Activated CD8-positive, alpha-beta memory T cell treated with anti-CD3 and anti-CD28 coated beads, Interleukin-2, amount 50 U/mL, for 48 hours (primary cell): ENCODE measurements at regions not wholly inside any gene's neighbourhood (a gene's known extent, or its start where the extent isn't known, plus 50 kb on each side); places are given as distances from the start of the nearest gene placed in this dataset.
"Not testable (repeated sequence)": the region's sequence is repeated elsewhere in the genome, so short reads cannot be mapped to it uniquely, and the experiment has no call there.

Experiments used
- DNase-seq: peaks from one replicate; pipeline ENCODE4 v3.0.0-alpha.2; 2020

- no peak for DNase-seq
Observed at GRCh38 chr10:78664929-78665553, 403.7 kb upstream of the ZMIZ1 start.

GRCh38 chr10:78672918-78673317, 395.8 kb upstream of the ZMIZ1 start:
- DNase-seq: no peak

GRCh38 chr10:78681141-78681540, 387.6 kb upstream of the ZMIZ1 start:
- not testable (repeated sequence) for DNase-seq

- DNase-seq: not testable (repeated sequence)
Observed at GRCh38 chr10:78681986-78682385, 386.8 kb upstream of the ZMIZ1 start.

GRCh38 chr10:78684947-78685346, 383.8 kb upstream of the ZMIZ1 start:
- no peak for DNase-seq

GRCh38 chr10:78685466-78686103, 383.2 kb upstream of the ZMIZ1 start:
- no peak for DNase-seq

- no peak for DNase-seq
Observed at GRCh38 chr10:78686444-78687060, 382.2 kb upstream of the ZMIZ1 start.

- no peak for DNase-seq
Observed at GRCh38 chr10:78687626-78688025, 381.1 kb upstream of the ZMIZ1 start.

- no peak for DNase-seq
Observed at GRCh38 chr10:78688230-78688900, 380.4 kb upstream of the ZMIZ1 start.

- DNase-seq: no peak
Observed at GRCh38 chr10:78688901-78689583, 379.7 kb upstream of the ZMIZ1 start.

GRCh38 chr10:78689584-78689935, 379.2 kb upstream of the ZMIZ1 start:
- no peak for DNase-seq

GRCh38 chr10:78690354-78691111, 378.2 kb upstream of the ZMIZ1 start:
- no peak for DNase-seq

GRCh38 chr10:78691301-78692030, 377.3 kb upstream of the ZMIZ1 start:
- DNase-seq: no peak

- no peak for DNase-seq
Observed at GRCh38 chr10:78692071-78692470, 376.7 kb upstream of the ZMIZ1 start.

GRCh38 chr10:78695846-78696245, 372.9 kb upstream of the ZMIZ1 start:
- DNase-seq: no peak

- no peak for DNase-seq
Observed at GRCh38 chr10:78696791-78697395, 371.9 kb upstream of the ZMIZ1 start.

GRCh38 chr10:78699971-78700370, 368.8 kb upstream of the ZMIZ1 start:
- DNase-seq: no peak

- DNase-seq: no peak
Observed at GRCh38 chr10:78700413-78700812, 368.4 kb upstream of the ZMIZ1 start.

- DNase-seq: no peak
Observed at GRCh38 chr10:78700816-78701520, 367.8 kb upstream of the ZMIZ1 start.

- no peak for DNase-seq
Observed at GRCh38 chr10:78702186-78702585, 366.6 kb upstream of the ZMIZ1 start.

GRCh38 chr10:78702876-78703275, 365.9 kb upstream of the ZMIZ1 start:
- no peak for DNase-seq
